ENCODE measurements at regions not wholly inside any gene's neighbourhood (a gene's known extent, or its start where the extent isn't known, plus 50 kb on each side); places are given as distances from the start of the nearest gene placed in this dataset.

DNA sequence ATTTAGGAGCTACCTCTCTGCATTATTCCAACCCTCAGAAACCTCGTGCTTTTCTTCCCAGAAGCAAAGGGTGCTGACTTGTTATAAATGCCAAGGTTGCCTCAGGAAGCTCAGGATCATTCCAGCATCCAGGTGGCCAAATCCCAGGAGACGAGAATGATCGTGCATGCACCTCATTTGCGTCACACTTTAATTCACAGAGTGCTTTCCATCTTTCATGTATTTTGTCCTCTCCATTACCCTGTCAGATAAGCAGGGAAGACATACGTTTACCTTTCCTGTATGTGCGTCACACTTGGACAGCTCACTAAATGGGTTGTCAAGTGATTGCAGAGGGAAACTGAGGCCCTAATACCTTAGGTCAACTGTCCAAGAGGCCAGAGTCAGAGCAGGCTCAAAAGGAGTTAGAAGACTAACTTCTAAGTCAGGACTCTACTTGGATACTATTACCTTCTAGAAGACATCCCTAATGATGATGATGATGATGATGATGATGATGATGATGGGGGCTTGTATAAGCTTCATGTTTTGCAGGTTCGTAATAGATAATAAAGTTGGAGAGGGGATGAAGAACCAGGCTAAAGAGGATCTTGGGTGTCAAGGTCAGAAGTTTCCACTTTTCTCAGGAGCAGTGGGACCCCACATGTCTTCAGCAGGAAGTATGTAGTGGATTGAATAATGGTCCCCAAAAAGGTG is 150.6 kb upstream of the TNRC6C start:
- H3K27me3 ChIP-seq (ENCODE audit: control insufficient read depth, insufficient read depth, low read length), result peaks cover 65% of the 10 kb centered on the region
- no peak overlapping the region for H3K4me3 ChIP-seq (ENCODE audit: low read length)
- no peak overlapping the region for H3K9ac ChIP-seq (ENCODE audit: low read depth, low read length)
- H3K36me3 ChIP-seq (ENCODE audit: insufficient read depth, low read length), result no peaks in the 10 kb centered on the region
- peaks cover 10% of the 10 kb centered on the region for H3K4me1 ChIP-seq (ENCODE audit: control insufficient read depth, insufficient read depth, low read length)
- no peak overlapping the region for H3K4me2 ChIP-seq (ENCODE audit: low read length)
- no peaks in the 10 kb centered on the region for H3K9me3 ChIP-seq (replicated peaks; ENCODE audit: low read length)

GRCh38 chr17:77808686-77809425 is 149.6 kb upstream of the TNRC6C start:
- peaks cover 10% of the 10 kb centered on the region for H3K4me1 ChIP-seq (ENCODE audit: control insufficient read depth, insufficient read depth, low read length)
- H3K4me2 ChIP-seq (ENCODE audit: low read length), result no peak overlapping the region
- H3K36me3 ChIP-seq (ENCODE audit: insufficient read depth, low read length), result no peaks in the 10 kb centered on the region
- H3K9me3 ChIP-seq (replicated peaks; ENCODE audit: low read length), result no peaks in the 10 kb centered on the region
- H3K4me3 ChIP-seq (ENCODE audit: low read length), result no peak overlapping the region
- H3K27me3 ChIP-seq (ENCODE audit: control insufficient read depth, insufficient read depth, low read length), result peaks cover 55% of the 10 kb centered on the region
- H3K9ac ChIP-seq (ENCODE audit: low read depth, low read length), result no peak overlapping the region

DNA sequence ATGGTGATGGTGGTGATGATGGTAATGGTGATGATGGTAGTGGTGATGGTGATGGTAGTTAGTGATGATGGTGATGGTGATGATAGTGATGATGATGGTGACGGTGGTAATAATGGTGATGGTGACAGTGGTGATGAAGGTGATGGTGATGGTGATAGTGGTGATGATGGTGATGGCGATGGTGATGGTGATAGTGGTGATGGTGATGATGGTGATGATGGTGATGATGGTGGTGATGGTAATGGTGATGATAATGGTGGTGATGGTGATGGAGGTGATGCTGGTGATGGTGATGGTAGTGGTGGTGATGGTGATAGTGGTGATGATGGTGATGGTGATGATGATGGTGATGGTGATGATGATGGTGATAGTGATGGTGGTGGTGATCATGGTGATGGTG is 148.7 kb upstream of the TNRC6C start:
- Histone ChIP-seq H3K9ac (ENCODE audit: low read depth, low read length) (no peak overlapping the region), H3K4me2 (ENCODE audit: low read length) (no peak overlapping the region), H3K4me3 (ENCODE audit: low read length) (no peak overlapping the region), H3K9me3 (replicated peaks; ENCODE audit: low read length) (no peaks in the 10 kb centered on the region), H3K4me1 (ENCODE audit: control insufficient read depth, insufficient read depth, low read length) (peaks cover 10% of the 10 kb centered on the region), H3K36me3 (ENCODE audit: insufficient read depth, low read length) (no peaks in the 10 kb centered on the region), H3K27me3 (ENCODE audit: control insufficient read depth, insufficient read depth, low read length) (peaks cover 49% of the 10 kb centered on the region)

DNA sequence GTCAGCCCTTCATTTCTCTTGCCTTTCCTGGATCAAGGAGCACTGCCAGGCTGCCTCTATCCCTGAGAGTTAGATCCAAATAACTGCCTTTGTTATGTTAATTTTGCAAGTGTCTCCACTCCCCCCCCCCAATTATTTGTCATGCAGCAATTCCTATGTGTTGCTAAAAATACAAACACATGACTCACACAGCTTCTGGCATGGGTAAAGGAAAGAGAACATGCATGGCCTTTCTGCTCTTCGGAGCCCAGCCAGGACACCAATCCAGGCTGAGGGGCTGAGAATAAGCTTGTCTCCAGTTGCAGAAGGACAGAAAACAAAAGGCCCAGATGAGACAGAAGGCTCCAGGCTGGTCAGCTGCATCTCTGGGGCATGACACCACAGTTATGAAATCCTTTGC is 148.0 kb upstream of the TNRC6C start:
- Histone ChIP-seq H3K4me1 (ENCODE audit: control insufficient read depth, insufficient read depth, low read length) (peaks cover 10% of the 10 kb centered on the region), H3K4me3 (ENCODE audit: low read length) (no peak overlapping the region), H3K27me3 (ENCODE audit: control insufficient read depth, insufficient read depth, low read length) (peaks cover 48% of the 10 kb centered on the region), H3K36me3 (ENCODE audit: insufficient read depth, low read length) (no peaks in the 10 kb centered on the region), H3K9ac (ENCODE audit: low read depth, low read length) (no peak overlapping the region), H3K9me3 (replicated peaks; ENCODE audit: low read length) (no peaks in the 10 kb centered on the region), H3K4me2 (ENCODE audit: low read length) (no peak overlapping the region)

DNA sequence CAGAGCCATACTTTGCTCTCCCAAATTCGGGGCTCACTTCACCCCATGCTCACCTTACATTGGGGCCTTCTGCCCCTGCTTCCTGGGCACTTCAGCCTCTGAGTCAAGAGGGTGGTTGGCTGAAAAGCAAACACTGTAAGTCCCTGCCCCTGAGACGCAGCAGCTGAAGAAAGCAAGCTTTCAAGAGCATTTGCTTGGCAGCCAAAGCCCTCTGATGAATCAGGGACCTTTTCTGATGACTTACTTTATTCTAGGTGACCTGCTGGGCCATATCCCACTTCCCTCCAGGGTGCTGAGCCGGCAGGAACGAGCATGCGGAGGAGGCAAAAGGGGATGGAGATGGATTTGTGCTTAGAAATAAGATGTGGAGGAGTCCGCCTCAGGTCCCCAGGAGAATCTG is 147.0 kb upstream of the TNRC6C start:
- H3K9me3 ChIP-seq (replicated peaks; ENCODE audit: low read length), result no peaks in the 10 kb centered on the region
- H3K4me3 ChIP-seq (ENCODE audit: low read length), result no peak overlapping the region
- H3K36me3 ChIP-seq (ENCODE audit: insufficient read depth, low read length), result no peaks in the 10 kb centered on the region
- H3K9ac ChIP-seq (ENCODE audit: low read depth, low read length), result no peak overlapping the region
- no peak overlapping the region for H3K4me2 ChIP-seq (ENCODE audit: low read length)
- H3K27me3 ChIP-seq (ENCODE audit: control insufficient read depth, insufficient read depth, low read length), result peaks cover 46% of the 10 kb centered on the region
- peaks cover 10% of the 10 kb centered on the region for H3K4me1 ChIP-seq (ENCODE audit: control insufficient read depth, insufficient read depth, low read length)

DNA sequence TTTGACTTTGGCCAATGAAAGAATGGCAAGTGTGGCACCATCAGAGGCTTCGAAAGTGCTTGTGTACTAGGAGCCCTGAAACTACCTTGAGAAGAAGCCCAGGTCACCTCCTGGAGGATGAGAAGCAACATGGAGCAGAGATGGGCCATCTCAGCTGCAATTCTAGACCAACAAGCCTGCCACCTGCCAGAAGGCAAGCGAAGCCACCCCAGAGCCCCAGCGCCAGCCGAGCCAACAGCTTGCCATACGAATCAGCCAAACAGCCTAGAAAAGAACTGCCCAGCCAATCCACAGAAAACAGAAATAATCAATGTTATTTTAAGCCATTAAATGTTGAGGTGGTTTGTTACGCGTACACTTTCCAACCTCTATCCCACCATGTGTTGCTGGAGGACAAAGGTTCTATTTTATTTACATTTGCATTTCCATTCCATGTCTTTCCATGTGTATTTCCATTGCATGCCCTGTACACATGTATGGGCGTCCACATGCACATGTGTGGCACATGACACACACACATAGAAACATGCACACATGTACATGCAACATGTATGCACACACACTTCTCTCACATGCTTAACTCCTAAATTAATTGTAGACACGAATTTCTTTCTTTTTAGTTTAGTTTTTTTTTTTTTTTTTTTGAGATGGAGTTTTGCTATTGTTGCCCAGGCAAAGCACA is 144.3 kb upstream of the TNRC6C start:
- H3K4me1 ChIP-seq (ENCODE audit: control insufficient read depth, insufficient read depth, low read length), result peaks cover 10% of the 10 kb centered on the region
- no peak overlapping the region for H3K4me2 ChIP-seq (ENCODE audit: low read length)
- no peaks in the 10 kb centered on the region for H3K36me3 ChIP-seq (ENCODE audit: insufficient read depth, low read length)
- peaks cover 25% of the 10 kb centered on the region for H3K27me3 ChIP-seq (ENCODE audit: control insufficient read depth, insufficient read depth, low read length)
- H3K9me3 ChIP-seq (replicated peaks; ENCODE audit: low read length), result no peaks in the 10 kb centered on the region
- H3K4me3 ChIP-seq (ENCODE audit: low read length), result no peak overlapping the region
- no peak overlapping the region for H3K9ac ChIP-seq (ENCODE audit: low read depth, low read length)

GRCh38 chr17:77815127-77815905 is 143.2 kb upstream of the TNRC6C start:
- Histone ChIP-seq H3K4me1 (ENCODE audit: control insufficient read depth, insufficient read depth, low read length) (peaks cover 8% of the 10 kb centered on the region), H3K9ac (ENCODE audit: low read depth, low read length) (no peak overlapping the region), H3K27me3 (ENCODE audit: control insufficient read depth, insufficient read depth, low read length) (peaks cover 28% of the 10 kb centered on the region), H3K36me3 (ENCODE audit: insufficient read depth, low read length) (no peaks in the 10 kb centered on the region), H3K4me2 (ENCODE audit: low read length) (no peak overlapping the region), H3K9me3 (replicated peaks; ENCODE audit: low read length) (no peaks in the 10 kb centered on the region), H3K4me3 (ENCODE audit: low read length) (no peak overlapping the region)

- Histone ChIP-seq H3K36me3 (ENCODE audit: insufficient read depth, low read length) (no peaks in the 10 kb centered on the region), H3K4me1 (ENCODE audit: control insufficient read depth, insufficient read depth, low read length) (no peaks in the 10 kb centered on the region), H3K4me3 (ENCODE audit: low read length) (no peak overlapping the region), H3K4me2 (ENCODE audit: low read length) (no peak overlapping the region), H3K27me3 (ENCODE audit: control insufficient read depth, insufficient read depth, low read length) (peaks cover 41% of the 10 kb centered on the region), H3K9me3 (replicated peaks; ENCODE audit: low read length) (no peaks in the 10 kb centered on the region), H3K9ac (ENCODE audit: low read depth, low read length) (no peak overlapping the region)
Measured at GRCh38 chr17:77817953-77818352, 140.6 kb upstream of the TNRC6C start.

DNA sequence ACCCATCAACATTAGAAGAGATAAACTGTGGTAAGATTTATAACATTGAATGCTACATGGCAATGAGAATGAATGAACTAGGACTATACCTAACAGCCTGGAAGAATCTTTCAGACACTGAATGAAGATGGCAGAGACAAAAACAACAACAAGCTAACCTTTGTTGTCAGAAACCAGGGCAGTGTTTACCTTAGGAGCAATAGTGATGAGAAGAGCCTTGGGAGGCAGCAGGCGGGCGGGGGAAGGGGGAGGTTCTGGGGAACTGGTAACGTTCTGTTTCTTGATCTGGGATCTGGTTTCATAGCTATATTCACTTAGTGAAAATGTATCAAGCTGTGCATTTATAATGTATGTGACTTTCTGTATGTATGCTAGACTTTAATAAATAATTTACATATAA is 139.0 kb upstream of the TNRC6C start:
- H3K9me3 ChIP-seq (replicated peaks; ENCODE audit: low read length), result no peaks in the 10 kb centered on the region
- no peak overlapping the region for H3K4me3 ChIP-seq (ENCODE audit: low read length)
- no peaks in the 10 kb centered on the region for H3K4me1 ChIP-seq (ENCODE audit: control insufficient read depth, insufficient read depth, low read length)
- H3K27me3 ChIP-seq (ENCODE audit: control insufficient read depth, insufficient read depth, low read length), result peaks cover 56% of the 10 kb centered on the region
- no peaks in the 10 kb centered on the region for H3K36me3 ChIP-seq (ENCODE audit: insufficient read depth, low read length)
- no peak overlapping the region for H3K4me2 ChIP-seq (ENCODE audit: low read length)
- no peak overlapping the region for H3K9ac ChIP-seq (ENCODE audit: low read depth, low read length)

DNA sequence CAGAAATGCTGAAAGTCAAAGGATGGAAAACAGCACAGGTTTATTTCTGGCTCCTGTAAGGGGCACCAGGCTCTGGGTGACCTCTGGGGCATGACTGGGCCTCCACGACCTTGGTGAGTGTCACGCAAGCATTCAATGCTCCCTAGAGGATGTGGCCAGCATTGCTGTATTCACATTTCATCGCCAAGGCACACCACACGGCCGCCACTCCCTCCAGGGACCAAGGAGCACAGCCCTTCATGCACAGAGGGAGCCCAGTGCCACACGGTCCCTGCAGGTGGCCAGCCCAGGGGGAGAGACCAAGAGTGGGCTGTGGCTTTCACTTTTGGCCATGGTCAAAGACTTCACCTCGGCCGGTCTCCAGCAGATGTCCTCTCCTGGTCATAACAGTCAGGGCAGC is 137.4 kb upstream of the TNRC6C start:
- peaks cover 63% of the 10 kb centered on the region for H3K27me3 ChIP-seq (ENCODE audit: control insufficient read depth, insufficient read depth, low read length)
- no peaks in the 10 kb centered on the region for H3K4me1 ChIP-seq (ENCODE audit: control insufficient read depth, insufficient read depth, low read length)
- no peaks in the 10 kb centered on the region for H3K36me3 ChIP-seq (ENCODE audit: insufficient read depth, low read length)
- no peak overlapping the region for H3K4me3 ChIP-seq (ENCODE audit: low read length)
- H3K4me2 ChIP-seq (ENCODE audit: low read length), result no peak overlapping the region
- H3K9ac ChIP-seq (ENCODE audit: low read depth, low read length), result no peak overlapping the region
- H3K9me3 ChIP-seq (replicated peaks; ENCODE audit: low read length), result no peaks in the 10 kb centered on the region

GRCh38 chr17:77822302-77823030 is 136.0 kb upstream of the TNRC6C start:
- H3K9me3 ChIP-seq (replicated peaks; ENCODE audit: low read length), result no peaks in the 10 kb centered on the region
- H3K4me2 ChIP-seq (ENCODE audit: low read length), result no peak overlapping the region
- H3K27me3 ChIP-seq (ENCODE audit: control insufficient read depth, insufficient read depth, low read length), result peaks cover 65% of the 10 kb centered on the region
- H3K4me3 ChIP-seq (ENCODE audit: low read length), result no peak overlapping the region
- H3K9ac ChIP-seq (ENCODE audit: low read depth, low read length), result no peak overlapping the region
- H3K4me1 ChIP-seq (ENCODE audit: control insufficient read depth, insufficient read depth, low read length), result no peaks in the 10 kb centered on the region
- no peaks in the 10 kb centered on the region for H3K36me3 ChIP-seq (ENCODE audit: insufficient read depth, low read length)
